ENCODE measurements at regions not wholly inside any gene's neighbourhood (a gene's known extent, or its start where the extent isn't known, plus 50 kb on each side); places are given as distances from the start of the nearest gene placed in this dataset.

GRCh38 chr9:120214332-120214731 lies 365.6 kb downstream of the CDK5RAP2 start:
- Mint-ChIP-seq H3K9me3 (ENCODE audit: unreplicated experiment) (no peaks in the 10 kb centered on the region), H3K4me3 (ENCODE audit: unreplicated experiment) (no peak overlapping the region), H3K27ac (ENCODE audit: low read depth, unreplicated experiment) (no peak overlapping the region), H3K27me3 (ENCODE audit: insufficient read depth, unreplicated experiment) (peaks cover 26% of the 10 kb centered on the region), H3K36me3 (ENCODE audit: insufficient read depth, unreplicated experiment) (no peaks in the 10 kb centered on the region), H3K4me1 (ENCODE audit: insufficient read depth, unreplicated experiment) (no peaks in the 10 kb centered on the region)
- no peak for DNase-seq (ENCODE audit: unreplicated experiment)
- intact Hi-C loops (cut with micrococcal nuclease) = no loop called here
- no peak for TF ChIP-seq CTCF (IDR thresholded peaks at IDR 0.05; ENCODE audit: unreplicated experiment)
- BruUV-seq (replicated peaks) = no TSS peak
- CTCF ChIA-PET = no interaction called here
- POLR2A ChIA-PET = no interaction called here

GRCh38 chr9:120212853-120213200 lies 367.1 kb downstream of the CDK5RAP2 start:
- Mint-ChIP-seq H3K4me3 (ENCODE audit: unreplicated experiment) (no peak overlapping the region), H3K27ac (ENCODE audit: low read depth, unreplicated experiment) (no peak overlapping the region), H3K27me3 (ENCODE audit: insufficient read depth, unreplicated experiment) (peaks cover 26% of the 10 kb centered on the region), H3K9me3 (ENCODE audit: unreplicated experiment) (no peaks in the 10 kb centered on the region), H3K4me1 (ENCODE audit: insufficient read depth, unreplicated experiment) (no peaks in the 10 kb centered on the region), H3K36me3 (ENCODE audit: insufficient read depth, unreplicated experiment) (no peaks in the 10 kb centered on the region)
- no TSS peak for BruUV-seq (replicated peaks)
- TF ChIP-seq CTCF (IDR thresholded peaks at IDR 0.05; ENCODE audit: unreplicated experiment) = no peak
- ChIA-PET POLR2A (no interaction called here), CTCF (interaction anchor here (0.7 kb wide), 1 partner anchor 402 kb away, joined by 5 read pairs; no protein-coding TSS in a partner anchor)
- intact Hi-C loops (cut with micrococcal nuclease) = no loop called here
- DNase-seq (ENCODE audit: unreplicated experiment) = no peak

GRCh38 chr9:120212153-120212852 lies 367.7 kb downstream of the CDK5RAP2 start:
- H3K27me3 Mint-ChIP-seq (ENCODE audit: insufficient read depth, unreplicated experiment) = peaks cover 26% of the 10 kb centered on the region
- TF ChIP-seq CTCF (IDR thresholded peaks at IDR 0.05; ENCODE audit: unreplicated experiment) = no peak
- intact Hi-C loops (cut with micrococcal nuclease) = no loop called here
- ChIA-PET CTCF (interaction anchor here (0.7 to 1.1 kb wide), 2 partner anchors 319 to 402 kb away, joined by 3 to 5 read pairs; no protein-coding TSS in a partner anchor), POLR2A (no interaction called here)
- H3K4me3 Mint-ChIP-seq (ENCODE audit: unreplicated experiment) = no peak overlapping the region
- no TSS peak for BruUV-seq (replicated peaks)
- no peak overlapping the region for H3K27ac Mint-ChIP-seq (ENCODE audit: low read depth, unreplicated experiment)
- no peak for DNase-seq (ENCODE audit: unreplicated experiment)
- no peaks in the 10 kb centered on the region for H3K36me3 Mint-ChIP-seq (ENCODE audit: insufficient read depth, unreplicated experiment)
- H3K9me3 Mint-ChIP-seq (ENCODE audit: unreplicated experiment) = no peaks in the 10 kb centered on the region
- no peaks in the 10 kb centered on the region for H3K4me1 Mint-ChIP-seq (ENCODE audit: insufficient read depth, unreplicated experiment)

GRCh38 chr9:120210274-120210673 lies 369.7 kb downstream of the CDK5RAP2 start:
- CTCF ChIA-PET = no interaction called here
- Mint-ChIP-seq H3K27me3 (ENCODE audit: insufficient read depth, unreplicated experiment) (peaks cover 26% of the 10 kb centered on the region), H3K27ac (ENCODE audit: low read depth, unreplicated experiment) (no peak overlapping the region), H3K4me1 (ENCODE audit: insufficient read depth, unreplicated experiment) (no peaks in the 10 kb centered on the region), H3K36me3 (ENCODE audit: insufficient read depth, unreplicated experiment) (no peaks in the 10 kb centered on the region), H3K9me3 (ENCODE audit: unreplicated experiment) (no peaks in the 10 kb centered on the region), H3K4me3 (ENCODE audit: unreplicated experiment) (no peak overlapping the region)
- no peak for TF ChIP-seq CTCF (IDR thresholded peaks at IDR 0.05; ENCODE audit: unreplicated experiment)
- no peak for DNase-seq (ENCODE audit: unreplicated experiment)
- POLR2A ChIA-PET = no interaction called here
- intact Hi-C loops (cut with micrococcal nuclease) = no loop called here
- BruUV-seq (replicated peaks) = no TSS peak

All from MCF 10A (cell line).